ENCODE measurements at regions not wholly inside any gene's neighbourhood (a gene's known extent, or its start where the extent isn't known, plus 50 kb on each side); places are given as distances from the start of the nearest gene placed in this dataset.

DNA sequence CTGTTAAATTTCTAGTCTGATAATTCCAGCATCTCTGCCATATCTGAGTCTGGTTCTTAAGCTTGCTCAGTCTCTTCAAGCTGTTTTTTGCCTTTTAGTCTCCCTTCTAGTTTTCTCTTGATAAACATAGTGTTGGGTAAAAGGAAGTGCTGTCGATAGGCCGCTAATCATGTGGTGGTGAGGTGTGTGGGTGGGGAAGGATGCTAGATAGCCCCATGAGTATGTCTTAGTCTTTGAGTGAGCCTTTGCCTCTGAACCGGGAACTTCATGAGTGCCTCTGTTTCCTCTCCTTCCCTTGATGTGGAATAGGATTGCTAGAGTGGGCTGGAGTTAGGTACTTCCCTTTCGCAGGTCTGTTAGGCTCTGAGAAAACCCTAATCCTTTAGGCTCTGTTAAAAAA, 441.8 kb downstream of the INHBA start:
- no peak for TF ChIP-seq CTCF (IDR thresholded peaks at IDR 0.05; ENCODE audit: low read length, missing control alignments)
- H3K4me3 ChIP-seq (replicated peaks; ENCODE audit: low read depth, low read length): no peak overlapping the region
- no peak for DNase-seq (ENCODE audit: low read depth)

GRCh38 chr7:41257660-41258059, 445.2 kb downstream of the INHBA start:
- no peak overlapping the region for H3K4me3 ChIP-seq (replicated peaks; ENCODE audit: low read depth, low read length)
- no peak for DNase-seq (ENCODE audit: low read depth)
- TF ChIP-seq CTCF (IDR thresholded peaks at IDR 0.05; ENCODE audit: low read length, missing control alignments): no peak

- no peak overlapping the region for H3K4me3 ChIP-seq (replicated peaks; ENCODE audit: low read depth, low read length)
- TF ChIP-seq CTCF (IDR thresholded peaks at IDR 0.05; ENCODE audit: low read length, missing control alignments): no peak
- no peak for DNase-seq (ENCODE audit: low read depth)
Observed at GRCh38 chr7:41256186-41256945, 446.5 kb downstream of the INHBA start.

- no peak for DNase-seq (ENCODE audit: low read depth)
- TF ChIP-seq CTCF (IDR thresholded peaks at IDR 0.05; ENCODE audit: low read length, missing control alignments): no peak
- H3K4me3 ChIP-seq (replicated peaks; ENCODE audit: low read depth, low read length): no peak overlapping the region
Observed at GRCh38 chr7:41255716-41256115, 447.2 kb downstream of the INHBA start.

GRCh38 chr7:41255113-41255512, 447.8 kb downstream of the INHBA start:
- DNase-seq (ENCODE audit: low read depth): no peak
- TF ChIP-seq CTCF (IDR thresholded peaks at IDR 0.05; ENCODE audit: low read length, missing control alignments): no peak

DNA sequence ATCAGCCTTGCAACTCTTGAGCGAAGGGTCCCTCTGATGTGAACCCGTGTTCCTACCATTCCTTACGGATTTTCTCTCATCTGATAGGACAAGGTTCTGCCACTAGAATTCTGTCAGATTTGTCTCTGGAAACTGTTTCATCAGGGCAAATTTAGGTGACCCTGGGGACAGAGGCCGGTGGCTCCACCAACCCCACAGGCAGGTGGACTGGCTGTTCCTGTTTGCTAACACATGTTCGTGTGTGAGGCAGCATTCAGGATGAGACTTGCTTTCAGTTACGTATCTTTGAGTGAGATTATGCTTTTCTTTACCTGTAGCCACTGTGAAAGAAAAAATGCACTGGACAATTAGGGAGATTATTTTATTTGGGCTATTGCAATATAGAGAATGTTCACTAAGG, 449.9 kb downstream of the INHBA start:
- DNase-seq (ENCODE audit: low read depth): no peak
- no peak for TF ChIP-seq CTCF (IDR thresholded peaks at IDR 0.05; ENCODE audit: low read length, missing control alignments)

More at GRCh38 chr7:41255113-41255512, 447.8 kb downstream of the INHBA start:
- H3K4me3 ChIP-seq (replicated peaks; ENCODE audit: low read depth, low read length): no peak overlapping the region

DNA sequence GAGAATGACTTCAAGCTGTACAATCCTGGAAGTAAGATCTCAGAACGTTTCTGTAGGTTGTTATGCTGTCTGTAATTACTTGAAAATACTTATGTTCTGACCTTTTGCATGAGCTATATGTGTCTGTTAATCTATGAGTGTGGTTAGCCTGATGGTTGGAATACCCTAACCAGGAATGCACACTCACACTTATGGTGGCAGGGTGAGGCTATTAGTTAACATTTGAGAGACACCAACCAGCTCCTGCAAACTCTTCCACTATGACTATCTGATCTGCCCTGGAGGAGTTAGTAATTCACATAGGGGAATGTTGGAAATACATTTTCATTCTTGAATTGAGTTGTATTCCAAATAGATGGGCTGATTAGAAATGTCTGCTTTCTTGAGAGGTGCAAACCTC, 450.3 kb downstream of the INHBA start:
- H3K4me3 ChIP-seq (replicated peaks; ENCODE audit: low read depth, low read length): no peak overlapping the region
- DNase-seq (ENCODE audit: low read depth): no peak
- no peak for TF ChIP-seq CTCF (IDR thresholded peaks at IDR 0.05; ENCODE audit: low read length, missing control alignments)

More for the DNA sequence above, 449.9 kb downstream of the INHBA start:
- H3K4me3 ChIP-seq (replicated peaks; ENCODE audit: low read depth, low read length): no peak overlapping the region

All from fibroblast of pulmonary artery (primary cell).